ENCODE measurements at regions not wholly inside any gene's neighbourhood (a gene's known extent, or its start where the extent isn't known, plus 50 kb on each side); places are given as distances from the start of the nearest gene placed in this dataset.

DNA sequence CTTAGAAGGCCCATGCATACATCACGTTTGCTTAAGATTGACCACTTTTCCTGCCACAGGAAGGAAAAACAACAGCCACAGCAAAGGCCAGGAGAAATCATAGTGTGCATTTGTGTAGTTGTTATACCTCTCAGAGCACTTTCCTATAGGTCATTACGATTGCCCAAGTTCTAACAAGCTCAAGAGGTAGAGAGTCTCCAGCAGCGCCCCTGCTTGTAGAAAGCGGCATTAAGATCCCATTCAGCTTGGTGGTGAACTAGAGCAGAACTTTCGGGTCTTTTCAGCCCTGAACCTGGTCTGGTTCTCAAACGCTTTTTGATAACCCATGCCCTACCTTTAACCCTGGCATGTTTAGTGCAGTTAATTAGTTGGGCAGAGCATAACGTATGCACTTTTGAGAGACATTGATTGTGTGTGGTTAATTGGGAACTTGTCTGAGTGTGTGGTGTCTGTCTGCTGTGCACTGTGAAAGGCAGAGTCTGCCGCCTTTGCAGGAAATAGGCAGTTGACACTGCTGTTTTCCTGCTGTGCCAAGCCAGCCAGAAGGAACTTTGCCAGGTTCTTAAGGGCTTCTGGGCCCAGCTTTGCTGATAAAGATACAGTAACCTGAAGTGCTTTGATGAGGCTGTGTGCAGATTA lies 109.9 kb upstream of the CLMP start:
- Mint-ChIP-seq H3K27me3 (ENCODE audit: low read depth) (no peaks in the 10 kb centered on the region), H3K4me1 (ENCODE audit: low read depth) (peaks cover 36% of the 10 kb centered on the region), H3K9me3 (no peaks in the 10 kb centered on the region), H3K27ac (no peak overlapping the region), H3K4me3 (no peak overlapping the region), H3K36me3 (ENCODE audit: low read depth) (no peaks in the 10 kb centered on the region)
- DNase-seq (ENCODE audit: low spot score), result no peak

DNA sequence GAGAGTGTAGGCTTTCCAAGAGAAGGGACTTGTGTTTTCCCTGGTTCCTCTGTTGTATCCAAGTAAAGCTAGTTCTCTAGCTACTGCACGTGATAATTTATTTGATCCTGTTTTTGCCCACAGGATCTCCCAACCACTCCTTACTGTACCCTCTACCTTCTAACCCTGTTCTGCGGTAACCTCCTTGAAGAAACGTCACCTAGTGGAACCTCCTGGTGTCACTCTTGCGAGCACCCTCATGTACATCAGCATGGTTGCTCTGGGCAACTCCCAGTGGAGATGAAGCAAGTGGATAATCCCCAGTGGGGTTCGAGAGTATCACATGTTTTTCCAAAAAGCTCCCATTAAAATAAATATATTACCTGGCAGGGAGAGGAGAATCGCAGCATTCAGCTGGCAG lies 108.9 kb upstream of the CLMP start:
- no peak overlapping the region for H3K4me3 Mint-ChIP-seq
- no peak overlapping the region for H3K27ac Mint-ChIP-seq
- no peaks in the 10 kb centered on the region for H3K27me3 Mint-ChIP-seq (ENCODE audit: low read depth)
- no peaks in the 10 kb centered on the region for H3K9me3 Mint-ChIP-seq
- H3K36me3 Mint-ChIP-seq (ENCODE audit: low read depth), result no peaks in the 10 kb centered on the region
- DNase-seq (ENCODE audit: low spot score), result no peak
- peaks cover 36% of the 10 kb centered on the region for H3K4me1 Mint-ChIP-seq (ENCODE audit: low read depth)

DNA sequence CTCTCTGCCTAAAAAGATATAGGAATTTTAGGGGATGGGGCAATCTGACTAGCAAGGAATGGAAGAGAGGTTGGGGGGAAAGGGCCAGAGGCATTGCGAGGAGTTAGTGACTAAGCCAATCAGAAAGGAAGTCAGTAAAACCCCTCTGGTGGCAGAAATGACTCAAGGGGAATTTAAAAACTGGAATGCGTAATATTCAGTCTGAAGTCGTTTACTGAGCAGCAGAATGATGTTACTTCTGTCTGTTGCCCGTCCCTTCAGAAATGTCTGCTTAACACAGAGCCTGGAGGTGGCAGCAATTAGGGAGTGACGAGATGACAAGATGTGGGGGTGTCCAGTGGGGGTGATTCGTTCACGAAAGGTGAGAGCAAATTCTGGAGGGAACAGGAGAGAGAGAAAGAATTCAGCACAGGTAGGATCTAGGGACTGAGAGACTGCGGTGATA lies 107.7 kb upstream of the CLMP start:
- H3K36me3 Mint-ChIP-seq (ENCODE audit: low read depth), result no peaks in the 10 kb centered on the region
- H3K27ac Mint-ChIP-seq, result peak overlapping the region; percentile 56
- H3K27me3 Mint-ChIP-seq (ENCODE audit: low read depth), result no peaks in the 10 kb centered on the region
- DNase-seq (ENCODE audit: low spot score), result peak; percentile 62
- H3K9me3 Mint-ChIP-seq, result no peaks in the 10 kb centered on the region
- H3K4me1 Mint-ChIP-seq (ENCODE audit: low read depth), result peaks cover 34% of the 10 kb centered on the region
- peak overlapping the region; percentile 62 for H3K4me3 Mint-ChIP-seq

- H3K4me3 Mint-ChIP-seq, result peak overlapping the region; percentile 65
- H3K36me3 Mint-ChIP-seq (ENCODE audit: low read depth), result no peaks in the 10 kb centered on the region
- H3K27ac Mint-ChIP-seq, result peak overlapping the region; percentile 34
- peak; percentile 81 for DNase-seq (ENCODE audit: low spot score)
- no peaks in the 10 kb centered on the region for H3K9me3 Mint-ChIP-seq
- H3K27me3 Mint-ChIP-seq (ENCODE audit: low read depth), result no peaks in the 10 kb centered on the region
- H3K4me1 Mint-ChIP-seq (ENCODE audit: low read depth), result peaks cover 34% of the 10 kb centered on the region
These were observed 106.8 kb upstream of the CLMP start for GRCh38 chr11:123301696-123302400.

DNA sequence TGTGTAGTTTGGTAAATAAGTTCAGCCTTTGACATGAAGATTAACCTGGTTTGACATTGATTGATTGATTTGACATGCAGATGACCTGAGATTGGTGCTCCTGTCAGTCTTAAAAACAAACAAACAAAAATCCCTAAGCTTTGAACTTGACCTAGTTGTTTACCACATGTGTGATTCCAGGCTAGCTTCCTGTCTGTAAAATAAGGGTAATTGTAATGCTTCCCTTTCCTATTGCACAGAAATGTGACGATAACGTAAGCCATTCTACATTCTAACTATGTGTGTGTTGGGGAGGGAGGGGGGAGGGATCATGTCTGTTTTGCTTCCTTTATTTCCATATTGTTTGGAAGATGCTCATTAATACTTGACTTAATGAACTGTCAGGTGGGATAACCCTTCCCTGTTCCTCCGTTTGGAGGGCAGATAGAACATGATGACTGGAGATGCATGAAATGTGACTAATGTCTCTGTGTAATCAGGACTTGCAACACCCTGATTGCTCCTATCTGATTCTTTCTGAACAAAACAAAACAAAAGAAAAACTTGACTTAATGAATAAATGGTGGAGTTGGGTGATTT lies 106.1 kb upstream of the CLMP start:
- no peaks in the 10 kb centered on the region for H3K9me3 Mint-ChIP-seq

GRCh38 chr11:123299721-123300120 lies 104.7 kb upstream of the CLMP start:
- Mint-ChIP-seq H3K36me3 (ENCODE audit: low read depth) (no peaks in the 10 kb centered on the region), H3K27me3 (ENCODE audit: low read depth) (no peaks in the 10 kb centered on the region), H3K9me3 (no peaks in the 10 kb centered on the region), H3K27ac (no peak overlapping the region), H3K4me3 (no peak overlapping the region), H3K4me1 (ENCODE audit: low read depth) (peaks cover 34% of the 10 kb centered on the region)
- DNase-seq (ENCODE audit: low spot score), result no peak

More for the DNA sequence above, 106.1 kb upstream of the CLMP start:
- H3K27me3 Mint-ChIP-seq (ENCODE audit: low read depth), result no peaks in the 10 kb centered on the region
- H3K4me1 Mint-ChIP-seq (ENCODE audit: low read depth), result peaks cover 34% of the 10 kb centered on the region
- peak overlapping the region; percentile 34 for H3K27ac Mint-ChIP-seq
- H3K4me3 Mint-ChIP-seq, result peak overlapping the region; percentile 51
- no peak for DNase-seq (ENCODE audit: low spot score)
- no peaks in the 10 kb centered on the region for H3K36me3 Mint-ChIP-seq (ENCODE audit: low read depth)

DNA sequence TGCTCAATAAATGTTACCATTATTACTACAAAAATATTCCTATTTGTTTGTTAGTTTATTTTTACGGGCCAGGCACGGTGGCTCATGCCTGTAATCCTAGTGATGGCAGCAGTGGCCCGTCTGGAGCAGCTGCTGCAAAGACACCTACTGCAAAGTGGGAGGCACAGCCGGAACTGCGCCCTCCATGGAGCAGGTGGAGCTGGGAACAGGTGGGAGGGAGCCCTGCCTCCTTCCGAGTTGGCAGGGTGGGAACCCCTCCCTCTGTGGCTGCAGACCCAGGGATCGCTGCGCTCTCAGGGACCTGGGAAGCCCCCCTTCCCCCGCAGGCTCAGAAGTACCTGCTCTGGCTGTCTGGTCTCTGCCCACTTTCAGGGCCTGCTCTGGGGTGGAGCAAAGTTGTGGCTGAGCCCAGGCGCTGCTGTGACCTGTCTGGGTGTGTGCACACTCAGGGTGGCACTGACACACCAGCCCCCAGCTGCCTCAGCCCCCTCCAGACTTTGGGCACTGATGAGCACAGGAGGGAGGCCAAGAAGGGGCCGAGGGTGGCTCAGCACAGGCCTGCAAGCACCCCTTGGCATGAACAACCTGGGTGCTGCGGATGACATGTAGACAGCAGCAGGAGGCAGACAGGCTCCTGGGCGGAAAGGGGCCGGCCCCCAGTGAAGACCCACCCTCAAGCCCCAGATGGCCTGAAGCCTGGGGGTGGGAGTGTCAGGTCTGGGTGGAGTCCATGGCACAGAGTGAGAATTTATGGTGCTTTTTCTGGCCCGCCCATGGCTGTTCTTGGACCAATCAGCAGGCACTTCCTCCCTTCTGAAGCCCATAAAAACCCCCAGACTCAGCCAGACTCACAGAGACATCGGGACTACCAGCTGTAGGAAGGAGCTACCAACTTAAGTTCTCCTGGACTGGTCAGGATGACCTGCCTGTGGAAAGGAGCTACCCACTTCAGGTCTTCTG lies 103.7 kb upstream of the CLMP start:
- H3K27ac Mint-ChIP-seq, result no peak overlapping the region
- DNase-seq (ENCODE audit: low spot score), result no peak
- H3K27me3 Mint-ChIP-seq (ENCODE audit: low read depth), result no peaks in the 10 kb centered on the region
- peaks cover 27% of the 10 kb centered on the region for H3K4me1 Mint-ChIP-seq (ENCODE audit: low read depth)
- no peak overlapping the region for H3K4me3 Mint-ChIP-seq
- no peaks in the 10 kb centered on the region for H3K9me3 Mint-ChIP-seq
- H3K36me3 Mint-ChIP-seq (ENCODE audit: low read depth), result no peaks in the 10 kb centered on the region

DNA sequence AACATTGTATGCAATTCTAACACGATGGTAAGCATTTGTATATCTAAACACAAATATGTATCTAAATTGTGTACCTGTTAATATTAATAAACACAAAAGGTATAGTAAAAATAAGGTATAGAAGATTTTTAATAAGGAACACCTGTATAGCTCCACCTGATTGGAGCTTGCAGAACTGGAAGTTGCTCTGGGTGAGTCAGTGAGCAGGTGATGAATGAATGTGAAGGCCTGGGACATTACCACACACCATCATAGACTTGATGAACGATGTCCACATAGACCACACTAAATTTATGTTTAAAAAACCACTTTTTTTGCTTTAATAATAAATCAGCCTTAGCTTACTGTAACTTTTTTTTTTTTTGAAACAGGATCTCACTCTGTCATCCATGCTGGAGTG lies 97.6 kb upstream of the CLMP start:
- Mint-ChIP-seq H3K9me3 (no peaks in the 10 kb centered on the region), H3K27ac (no peak overlapping the region), H3K4me1 (ENCODE audit: low read depth) (no peaks in the 10 kb centered on the region), H3K4me3 (no peak overlapping the region), H3K27me3 (ENCODE audit: low read depth) (peaks cover 4% of the 10 kb centered on the region), H3K36me3 (ENCODE audit: low read depth) (no peaks in the 10 kb centered on the region)
- DNase-seq (ENCODE audit: low spot score), result no peak

- Mint-ChIP-seq H3K4me1 (ENCODE audit: low read depth) (no peaks in the 10 kb centered on the region), H3K36me3 (ENCODE audit: low read depth) (no peaks in the 10 kb centered on the region), H3K27ac (no peak overlapping the region), H3K9me3 (no peaks in the 10 kb centered on the region), H3K4me3 (no peak overlapping the region), H3K27me3 (ENCODE audit: low read depth) (peaks cover 8% of the 10 kb centered on the region)
- no peak for DNase-seq (ENCODE audit: low spot score)
These were observed 96.3 kb upstream of the CLMP start for GRCh38 chr11:123291201-123291869.

DNA sequence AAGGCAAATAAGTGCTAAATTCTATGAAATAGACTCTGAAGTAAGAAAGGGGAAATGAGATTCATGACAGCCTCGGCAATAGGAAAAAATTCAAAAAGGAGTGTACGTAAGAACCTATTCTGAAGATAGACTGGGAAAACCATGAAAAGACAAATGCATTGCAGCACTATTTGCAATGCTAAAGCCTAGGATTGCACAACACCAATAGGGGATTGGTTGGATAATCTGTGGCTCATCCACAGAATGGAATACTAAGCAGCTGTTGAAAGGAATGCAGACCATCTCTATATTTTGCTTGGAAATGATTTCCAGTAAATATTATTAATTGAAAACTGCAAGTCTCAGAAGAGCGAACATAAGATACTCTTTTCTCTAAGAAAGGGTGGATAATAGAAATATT lies 91.7 kb upstream of the CLMP start:
- Mint-ChIP-seq H3K4me1 (ENCODE audit: low read depth) (no peaks in the 10 kb centered on the region), H3K36me3 (ENCODE audit: low read depth) (no peaks in the 10 kb centered on the region), H3K4me3 (no peak overlapping the region), H3K27me3 (ENCODE audit: low read depth) (peaks cover 19% of the 10 kb centered on the region), H3K27ac (no peak overlapping the region), H3K9me3 (no peaks in the 10 kb centered on the region)
- no peak for DNase-seq (ENCODE audit: low spot score)

- Mint-ChIP-seq H3K4me3 (no peak overlapping the region), H3K27ac (no peak overlapping the region), H3K4me1 (ENCODE audit: low read depth) (no peaks in the 10 kb centered on the region), H3K36me3 (ENCODE audit: low read depth) (no peaks in the 10 kb centered on the region), H3K27me3 (ENCODE audit: low read depth) (peaks cover 21% of the 10 kb centered on the region), H3K9me3 (no peaks in the 10 kb centered on the region)
- DNase-seq (ENCODE audit: low spot score), result no peak
These were observed 91.2 kb upstream of the CLMP start for GRCh38 chr11:123286255-123286654.

GRCh38 chr11:123284454-123284853 lies 89.4 kb upstream of the CLMP start:
- no peak for DNase-seq (ENCODE audit: low spot score)
- Mint-ChIP-seq H3K4me1 (ENCODE audit: low read depth) (no peaks in the 10 kb centered on the region), H3K36me3 (ENCODE audit: low read depth) (no peaks in the 10 kb centered on the region), H3K27ac (no peak overlapping the region), H3K27me3 (ENCODE audit: low read depth) (peaks cover 18% of the 10 kb centered on the region), H3K4me3 (no peak overlapping the region), H3K9me3 (no peaks in the 10 kb centered on the region)

DNA sequence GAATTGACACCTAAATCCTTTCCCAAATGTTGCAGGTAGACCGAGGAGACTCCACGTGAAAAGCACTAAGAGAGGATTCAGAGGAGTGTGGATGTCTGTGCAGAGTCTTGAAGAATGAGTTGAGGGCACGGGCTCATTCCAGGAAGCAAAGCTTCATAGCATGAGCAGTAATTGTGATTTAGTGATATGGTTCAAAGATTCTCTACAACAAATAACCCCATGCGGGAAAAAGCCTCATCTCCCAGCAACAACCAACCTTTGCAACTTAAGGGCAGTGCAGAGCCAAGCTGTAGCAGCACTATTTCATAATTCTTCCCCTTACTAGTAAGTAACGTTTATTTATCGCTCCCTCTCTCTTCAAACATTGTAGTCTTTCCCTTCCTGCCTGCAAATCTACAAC lies 87.5 kb upstream of the CLMP start:
- Mint-ChIP-seq H3K36me3 (ENCODE audit: low read depth) (no peaks in the 10 kb centered on the region), H3K4me3 (no peak overlapping the region), H3K27ac (no peak overlapping the region), H3K9me3 (no peaks in the 10 kb centered on the region), H3K27me3 (ENCODE audit: low read depth) (peaks cover 22% of the 10 kb centered on the region), H3K4me1 (ENCODE audit: low read depth) (no peaks in the 10 kb centered on the region)
- DNase-seq (ENCODE audit: low spot score), result no peak

Data from T-helper 2 cell treated with Interferon-gamma antibody and Interleukin-4, amounts not matched to agents 5 μg/mL and 100 μg/mL, for 36 hours (primary cell).